ENCODE measurements at regions not wholly inside any gene's neighbourhood (a gene's known extent, or its start where the extent isn't known, plus 50 kb on each side); places are given as distances from the start of the nearest gene placed in this dataset.
A peak's percentile ranks its signal among the peaks of the same experiment; 100 is the strongest.

DNA sequence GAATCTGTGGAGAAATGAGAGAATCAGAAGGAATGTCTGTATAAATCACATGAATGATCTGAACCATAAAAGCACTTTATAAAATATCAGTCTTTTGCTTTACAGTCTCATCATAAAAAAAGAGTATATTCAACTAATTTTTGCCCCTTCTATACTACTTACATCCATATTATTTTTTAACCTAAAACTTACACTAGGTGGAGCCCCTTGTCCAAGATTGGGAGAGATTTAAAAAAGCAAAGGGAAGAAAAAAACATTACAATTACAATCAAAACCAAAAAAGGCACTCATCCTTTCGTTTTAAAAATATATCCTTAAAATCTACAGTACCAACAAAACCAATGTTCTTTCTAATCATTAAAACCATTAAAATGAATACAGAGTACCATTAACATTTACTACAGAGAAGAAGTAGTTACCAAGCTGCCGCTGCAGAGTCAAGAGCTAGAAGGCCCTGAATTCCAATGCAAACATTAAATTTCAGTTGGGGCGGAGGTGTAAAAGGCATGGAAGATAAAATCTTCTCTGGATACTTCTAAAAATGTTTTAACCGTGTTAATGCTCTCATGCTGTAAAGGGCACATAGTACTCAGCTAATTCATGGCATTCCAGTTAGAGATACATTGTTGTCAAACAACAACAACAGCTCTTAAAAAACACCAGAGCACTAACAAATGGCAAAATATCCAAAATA is 56.7 kb upstream of the EPB41L3 start:
- ChIA-PET CTCF (no interaction called here), POLR2A (no interaction called here)
- Histone ChIP-seq H3K4me1 (ENCODE audit: control insufficient read depth, insufficient read depth, low read length) (no peaks in the 10 kb centered on the region), H3K9me3 (ENCODE audit: control insufficient read depth, insufficient read depth, low read depth, low read length) (no peaks in the 10 kb centered on the region), H3K36me3 (ENCODE audit: control insufficient read depth, insufficient read depth, low read length) (no peaks in the 10 kb centered on the region), H3K27me3 (ENCODE audit: control insufficient read depth, insufficient read depth, low read length) (no peaks in the 10 kb centered on the region), H3K4me3 (ENCODE audit: low read depth in 2 of 2, low read length in 2 of 2) (no peak overlapping the region), H3K27ac (ENCODE audit: low read length) (no peak overlapping the region)
- TF ChIP-seq SIN3A (IDR thresholded peaks at IDR 0.05; ENCODE audit: borderline replicate concordance, insufficient read depth, low read depth, low read length): no peak
- TF ChIP-seq, protein P1, sequence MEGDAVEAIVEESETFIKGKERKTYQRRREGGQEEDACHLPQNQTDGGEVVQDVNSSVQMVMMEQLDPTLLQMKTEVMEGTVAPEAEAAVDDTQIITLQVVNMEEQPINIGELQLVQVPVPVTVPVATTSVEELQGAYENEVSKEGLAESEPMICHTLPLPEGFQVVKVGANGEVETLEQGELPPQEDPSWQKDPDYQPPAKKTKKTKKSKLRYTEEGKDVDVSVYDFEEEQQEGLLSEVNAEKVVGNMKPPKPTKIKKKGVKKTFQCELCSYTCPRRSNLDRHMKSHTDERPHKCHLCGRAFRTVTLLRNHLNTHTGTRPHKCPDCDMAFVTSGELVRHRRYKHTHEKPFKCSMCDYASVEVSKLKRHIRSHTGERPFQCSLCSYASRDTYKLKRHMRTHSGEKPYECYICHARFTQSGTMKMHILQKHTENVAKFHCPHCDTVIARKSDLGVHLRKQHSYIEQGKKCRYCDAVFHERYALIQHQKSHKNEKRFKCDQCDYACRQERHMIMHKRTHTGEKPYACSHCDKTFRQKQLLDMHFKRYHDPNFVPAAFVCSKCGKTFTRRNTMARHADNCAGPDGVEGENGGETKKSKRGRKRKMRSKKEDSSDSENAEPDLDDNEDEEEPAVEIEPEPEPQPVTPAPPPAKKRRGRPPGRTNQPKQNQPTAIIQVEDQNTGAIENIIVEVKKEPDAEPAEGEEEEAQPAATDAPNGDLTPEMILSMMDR (IDR thresholded peaks at IDR 0.05): peak; percentile 35; the same call in 1 of the 2 replicates
- TF ChIP-seq, protein P2, sequence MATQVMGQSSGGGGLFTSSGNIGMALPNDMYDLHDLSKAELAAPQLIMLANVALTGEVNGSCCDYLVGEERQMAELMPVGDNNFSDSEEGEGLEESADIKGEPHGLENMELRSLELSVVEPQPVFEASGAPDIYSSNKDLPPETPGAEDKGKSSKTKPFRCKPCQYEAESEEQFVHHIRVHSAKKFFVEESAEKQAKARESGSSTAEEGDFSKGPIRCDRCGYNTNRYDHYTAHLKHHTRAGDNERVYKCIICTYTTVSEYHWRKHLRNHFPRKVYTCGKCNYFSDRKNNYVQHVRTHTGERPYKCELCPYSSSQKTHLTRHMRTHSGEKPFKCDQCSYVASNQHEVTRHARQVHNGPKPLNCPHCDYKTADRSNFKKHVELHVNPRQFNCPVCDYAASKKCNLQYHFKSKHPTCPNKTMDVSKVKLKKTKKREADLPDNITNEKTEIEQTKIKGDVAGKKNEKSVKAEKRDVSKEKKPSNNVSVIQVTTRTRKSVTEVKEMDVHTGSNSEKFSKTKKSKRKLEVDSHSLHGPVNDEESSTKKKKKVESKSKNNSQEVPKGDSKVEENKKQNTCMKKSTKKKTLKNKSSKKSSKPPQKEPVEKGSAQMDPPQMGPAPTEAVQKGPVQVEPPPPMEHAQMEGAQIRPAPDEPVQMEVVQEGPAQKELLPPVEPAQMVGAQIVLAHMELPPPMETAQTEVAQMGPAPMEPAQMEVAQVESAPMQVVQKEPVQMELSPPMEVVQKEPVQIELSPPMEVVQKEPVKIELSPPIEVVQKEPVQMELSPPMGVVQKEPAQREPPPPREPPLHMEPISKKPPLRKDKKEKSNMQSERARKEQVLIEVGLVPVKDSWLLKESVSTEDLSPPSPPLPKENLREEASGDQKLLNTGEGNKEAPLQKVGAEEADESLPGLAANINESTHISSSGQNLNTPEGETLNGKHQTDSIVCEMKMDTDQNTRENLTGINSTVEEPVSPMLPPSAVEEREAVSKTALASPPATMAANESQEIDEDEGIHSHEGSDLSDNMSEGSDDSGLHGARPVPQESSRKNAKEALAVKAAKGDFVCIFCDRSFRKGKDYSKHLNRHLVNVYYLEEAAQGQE (IDR thresholded peaks at IDR 0.05; ENCODE audit: insufficient read depth in 1 of 2, low read depth in 2 of 2, low read length in 1 of 2): no peak
- no peak for DNase-seq (ENCODE audit: low read depth, low spot score)
- intact Hi-C loops (cut with micrococcal nuclease; ENCODE audit: unreplicated experiment) (loop anchor here (10.0 kb wide), 1 partner anchor 244 kb away; no protein-coding TSS in a partner anchor), in situ Hi-C loops (cut with HindIII; ENCODE audit: low pct_unique_long_range_greater_than_20kb, low sequenced_read_pairs) (no loop called here)
- no peak for ATAC-seq
- no TSS peak for BruUV-seq (replicated peaks)

DNA sequence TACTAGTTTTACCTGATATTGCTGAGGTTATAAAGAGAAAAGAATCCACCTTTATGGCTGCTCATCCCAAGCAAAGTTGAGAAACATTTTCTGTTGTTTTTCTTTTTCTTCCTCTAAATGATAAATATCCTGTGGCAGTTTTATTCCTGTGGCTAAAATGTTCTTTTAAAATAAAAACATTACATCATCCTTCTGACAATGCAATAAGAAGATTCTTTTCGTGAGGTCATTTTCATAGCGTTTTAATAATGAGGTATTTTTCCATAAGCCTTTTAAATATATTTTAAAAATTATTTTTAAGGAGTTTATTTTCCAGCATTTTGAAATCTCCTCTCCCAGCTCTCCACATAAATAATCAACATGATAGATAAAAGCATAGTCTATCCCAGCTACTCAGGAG is 52.8 kb upstream of the EPB41L3 start:
- in situ Hi-C loops (cut with HindIII; ENCODE audit: low pct_unique_long_range_greater_than_20kb, low sequenced_read_pairs): no loop called here
- no TSS peak for BruUV-seq (replicated peaks)
- no peak for ATAC-seq
- DNase-seq (ENCODE audit: low read depth, low spot score): no peak
- TF ChIP-seq, protein P1 (IDR thresholded peaks at IDR 0.05): no peak
- TF ChIP-seq POLR2AphosphoS5 (IDR thresholded peaks at IDR 0.05; ENCODE audit: low read depth, low read length): no peak
- TF ChIP-seq, protein P2 (IDR thresholded peaks at IDR 0.05; ENCODE audit: insufficient read depth in 1 of 2, low read depth in 2 of 2, low read length in 1 of 2): no peak
- TF ChIP-seq TCF7L2 (IDR thresholded peaks at IDR 0.05; ENCODE audit: low read depth, low read length): no peak
- TF ChIP-seq SIN3A (IDR thresholded peaks at IDR 0.05; ENCODE audit: borderline replicate concordance, insufficient read depth, low read depth, low read length): no peak
- no peaks in the 10 kb centered on the region for H3K4me1 ChIP-seq (ENCODE audit: control insufficient read depth, insufficient read depth, low read length)
- H3K27ac ChIP-seq (ENCODE audit: low read length): no peak overlapping the region
- no peak overlapping the region for H3K4me3 ChIP-seq (ENCODE audit: low read depth in 2 of 2, low read length in 2 of 2)
- no peaks in the 10 kb centered on the region for H3K27me3 ChIP-seq (ENCODE audit: control insufficient read depth, insufficient read depth, low read length)
- H3K9me3 ChIP-seq (ENCODE audit: control insufficient read depth, insufficient read depth, low read depth, low read length): no peaks in the 10 kb centered on the region
- intact Hi-C loops (cut with micrococcal nuclease; ENCODE audit: unreplicated experiment): no loop called here
- no peaks in the 10 kb centered on the region for H3K36me3 ChIP-seq (ENCODE audit: control insufficient read depth, insufficient read depth, low read length)
- ChIA-PET POLR2A (no interaction called here), CTCF (no interaction called here)

Measured in Panc1 (cell line).